HEK293T (cell line): ENCODE measurements at regions not wholly inside any gene's neighbourhood (a gene's known extent, or its start where the extent isn't known, plus 50 kb on each side); places are given as distances from the start of the nearest gene placed in this dataset.
"Not testable (repeated sequence)": the region's sequence is repeated elsewhere in the genome, so short reads cannot be mapped to it uniquely, and the experiment has no call there.

Experiments used
- CTCF ChIA-PET: fragments of 350-600 bp; formaldehyde crosslinking; extraction: SDS; loops from one replicate; lab custom pipeline; 2021; ENCODE audit warnings: antibody characterized with exemption, inconsistent platforms; lab: Yijun Ruan, JAX
- POLR2A ChIA-PET: fragments of 350-600 bp; formaldehyde crosslinking; extraction: SDS; loops from one replicate; lab custom pipeline; 2020; ENCODE audit warnings: antibody characterized with exemption, inconsistent platforms; lab: Yijun Ruan, JAX
- DNase-seq: peaks from one replicate; pipeline ENCODE4 v3.0.0; 2012; ENCODE audit warnings: mixed read lengths; ENCODE audit errors: extremely low spot score
- ARNT ChIP-seq: fragments of 450-650 bp; IDR thresholded peaks from 2 replicates; pipeline ENCODE4 v1.6.1; 2017; ENCODE audit warnings: mild to moderate bottlenecking
- BHLHE40 ChIP-seq: fragments of 450-650 bp; IDR thresholded peaks from 2 replicates; pipeline ENCODE4 v1.6.1; 2016; ENCODE audit warnings: mild to moderate bottlenecking, moderate library complexity, borderline replicate concordance
- CTBP1 ChIP-seq: fragments of 450-650 bp; IDR thresholded peaks from 2 replicates; pipeline ENCODE4 v1.6.1; 2016; ENCODE audit warnings: borderline replicate concordance
- ELF4 ChIP-seq: fragments of 450-650 bp; IDR thresholded peaks from 2 replicates; pipeline ENCODE4 v1.6.1; 2017; ENCODE audit warnings: antibody characterized with exemption
- FOXA1 ChIP-seq: fragments of 450-650 bp; IDR thresholded peaks from 2 replicates; pipeline ENCODE4 v1.6.1; 2016; ENCODE audit warnings: mild to moderate bottlenecking
- FOXK2 ChIP-seq: fragments of 450-650 bp; IDR thresholded peaks from 2 replicates; pipeline ENCODE4 v1.6.1; 2016; ENCODE audit warnings: mild to moderate bottlenecking
- FOXM1 ChIP-seq: fragments of 450-650 bp; IDR thresholded peaks from 2 replicates; pipeline ENCODE4 v1.6.1; 2017; ENCODE audit warnings: mild to moderate bottlenecking, borderline replicate concordance
- HDGF ChIP-seq: fragments of 450-650 bp; IDR thresholded peaks from 2 replicates; pipeline ENCODE4 v1.6.1; 2017; ENCODE audit warnings: antibody characterized with exemption, borderline replicate concordance
- L3MBTL2 ChIP-seq: fragments of 450-650 bp; conservative IDR thresholded peaks from 2 replicates; pipeline ENCODE4 v1.6.1; 2016; ENCODE audit warnings: mild to moderate bottlenecking
- LEF1 ChIP-seq: fragments of 450-650 bp; IDR thresholded peaks from 2 replicates; pipeline ENCODE4 v1.6.1; 2017; ENCODE audit warnings: mild to moderate bottlenecking, borderline replicate concordance
- NFRKB ChIP-seq: fragments of 450-650 bp; IDR thresholded peaks from 2 replicates; pipeline ENCODE4 v1.6.1; 2016; ENCODE audit warnings: mild to moderate bottlenecking, moderate library complexity
- PKNOX1 ChIP-seq: fragments of 450-650 bp; IDR thresholded peaks from 2 replicates; pipeline ENCODE4 v1.6.1; 2016
- SP1 ChIP-seq: fragments of 450-650 bp; IDR thresholded peaks from 2 replicates; pipeline ENCODE4 v1.6.1; 2017
- SUZ12 ChIP-seq: fragments of 450-650 bp; IDR thresholded peaks from 2 replicates; pipeline ENCODE4 v1.6.1; 2016; ENCODE audit warnings: mild to moderate bottlenecking
- TARDBP ChIP-seq: fragments of 450-650 bp; IDR thresholded peaks from 2 replicates; pipeline ENCODE4 v1.6.1; 2016
- ZNF384 ChIP-seq: fragments of 450-650 bp; IDR thresholded peaks from 2 replicates; pipeline ENCODE4 v1.6.1; 2016

GRCh38 chr1:25117233-25117823 is 115.0 kb downstream of the SYF2 start:
- CTCF ChIA-PET: no interaction called here
- peak; percentile 42 for DNase-seq
- POLR2A ChIA-PET: no interaction called here
- TF ChIP-seq FOXK2 (no peak), ZNF384 (no peak), ARNT (no peak), L3MBTL2 (no peak), SUZ12 (no peak), HDGF (no peak), NFRKB (no peak), ELF4 (no peak), FOXM1 (no peak), BHLHE40 (no peak), PKNOX1 (no peak), TARDBP (no peak), SP1 (no peak), FOXA1 (no peak)

- CTCF ChIA-PET: interaction anchor here (0.6 kb wide), 1 partner anchor 269 kb away, joined by 3 read pairs; no protein-coding TSS in a partner anchor
- POLR2A ChIA-PET: no interaction called here
- no peak for DNase-seq
- TF ChIP-seq SUZ12: no peak
- TF ChIP-seq HDGF: no peak
- no peak for TF ChIP-seq LEF1
- TF ChIP-seq FOXA1: no peak
Measured at GRCh38 chr1:25116832-25117231, 115.5 kb downstream of the SYF2 start.

- CTCF ChIA-PET: interaction anchor here (0.6 kb wide), 1 partner anchor 268 kb away, joined by 3 read pairs; no protein-coding TSS in a partner anchor
- DNase-seq, POLR2A ChIA-PET: not testable (repeated sequence)
Measured at GRCh38 chr1:25116117-25116516, 116.2 kb downstream of the SYF2 start.

GRCh38 chr1:25113731-25114130 is 118.6 kb downstream of the SYF2 start:
- POLR2A ChIA-PET: no interaction called here
- CTCF ChIA-PET: interaction anchor here (1.2 kb wide), 1 partner anchor 14 kb away, joined by 5 read pairs; no protein-coding TSS in a partner anchor
- TF ChIP-seq HDGF (no peak), PKNOX1 (no peak), LEF1 (no peak), SUZ12 (no peak), FOXK2 (no peak), TARDBP (no peak), FOXM1 (no peak), NFRKB (no peak), CTBP1 (no peak), ZNF384 (no peak), FOXA1 (no peak), ARNT (no peak), ELF4 (no peak), BHLHE40 (no peak), L3MBTL2 (no peak), SP1 (no peak)
- no peak for DNase-seq

- ChIA-PET CTCF (interaction anchor here (0.6 to 1.2 kb wide), 2 partner anchors 13 to 59 kb away, joined by 3 to 5 read pairs; no protein-coding TSS in a partner anchor), POLR2A (no interaction called here)
- no peak for TF ChIP-seq NFRKB
- TF ChIP-seq FOXA1: no peak
- no peak for TF ChIP-seq FOXK2
- no peak for TF ChIP-seq ZNF384
- TF ChIP-seq ARNT: no peak
- TF ChIP-seq ELF4: no peak
- TF ChIP-seq PKNOX1: no peak
- no peak for TF ChIP-seq LEF1
- DNase-seq: no peak
Measured at GRCh38 chr1:25113086-25113485, 119.2 kb downstream of the SYF2 start.

GRCh38 chr1:25112400-25112799 is 119.9 kb downstream of the SYF2 start:
- TF ChIP-seq TARDBP: no peak
- no peak for TF ChIP-seq BHLHE40
- TF ChIP-seq ARNT: no peak
- no peak for TF ChIP-seq FOXA1
- TF ChIP-seq SUZ12: no peak
- POLR2A ChIA-PET: no interaction called here
- CTCF ChIA-PET: no interaction called here
- no peak for DNase-seq

- no peak for TF ChIP-seq ZNF384
- TF ChIP-seq ARNT: no peak
- no peak for TF ChIP-seq NFRKB
- no peak for TF ChIP-seq SP1
- no peak for TF ChIP-seq L3MBTL2
- no peak for DNase-seq
- ChIA-PET POLR2A (no interaction called here), CTCF (no interaction called here)
Measured at GRCh38 chr1:25111706-25112105, 120.6 kb downstream of the SYF2 start.

- ChIA-PET CTCF (interaction anchor here (0.5 kb wide), 1 partner anchor 1019 kb away, joined by 4 read pairs; no protein-coding TSS in a partner anchor), POLR2A (no interaction called here)
- DNase-seq: no peak
- no peak for TF ChIP-seq SP1
- no peak for TF ChIP-seq BHLHE40
- TF ChIP-seq LEF1: no peak
- no peak for TF ChIP-seq TARDBP
- no peak for TF ChIP-seq HDGF
- TF ChIP-seq FOXK2: no peak
- no peak for TF ChIP-seq ZNF384
- no peak for TF ChIP-seq NFRKB
- no peak for TF ChIP-seq PKNOX1
- TF ChIP-seq CTBP1: no peak
- no peak for TF ChIP-seq L3MBTL2
- no peak for TF ChIP-seq ELF4
- no peak for TF ChIP-seq FOXA1
- TF ChIP-seq ARNT: no peak
- no peak for TF ChIP-seq SUZ12
- TF ChIP-seq FOXM1: no peak
Measured at GRCh38 chr1:25110485-25110884, 121.8 kb downstream of the SYF2 start.
